Activated CD4-positive, alpha-beta T cell treated with anti-CD3 and anti-CD28 coated beads, Interleukin-2, amount 50 U/mL, for 48 hours (primary cell): ENCODE measurements at regions not wholly inside any gene's neighbourhood (a gene's known extent, or its start where the extent isn't known, plus 50 kb on each side); places are given as distances from the start of the nearest gene placed in this dataset.

Source experiments
- DNase-seq, 2 experiments: peaks; one replicate each; pipeline ENCODE4 v3.0.0-alpha.2; 2020

- no peak for DNase-seq
These were observed 69.5 kb upstream of the GLS start for GRCh38 chr2:190810981-190811587.

GRCh38 chr2:190811811-190812210, 68.8 kb upstream of the GLS start:
- no peak for DNase-seq

- DNase-seq = no peak
These were observed 67.9 kb upstream of the GLS start for GRCh38 chr2:190812506-190813294.

- no peak for DNase-seq
These were observed 65.4 kb upstream of the GLS start for GRCh38 chr2:190815226-190815625.

GRCh38 chr2:190817082-190817481, 63.5 kb upstream of the GLS start:
- no peak for DNase-seq

- DNase-seq = no peak
These were observed 60.8 kb upstream of the GLS start for GRCh38 chr2:190819840-190820301.

- no peak for DNase-seq
These were observed 60.2 kb upstream of the GLS start for GRCh38 chr2:190820416-190820815.

- no peak for DNase-seq
These were observed 58.6 kb upstream of the GLS start for GRCh38 chr2:190822043-190822442.

GRCh38 chr2:190827720-190828119, 52.9 kb upstream of the GLS start:
- DNase-seq = no peak

GRCh38 chr2:190829642-190830041, 51.0 kb upstream of the GLS start:
- no peak for DNase-seq
